ENCODE measurements at regions not wholly inside any gene's neighbourhood (a gene's known extent, or its start where the extent isn't known, plus 50 kb on each side); places are given as distances from the start of the nearest gene placed in this dataset.

GRCh38 chr3:55156851-55157650 is 229.2 kb upstream of the LRTM1 start:
- TF ChIP-seq, protein P1, sequence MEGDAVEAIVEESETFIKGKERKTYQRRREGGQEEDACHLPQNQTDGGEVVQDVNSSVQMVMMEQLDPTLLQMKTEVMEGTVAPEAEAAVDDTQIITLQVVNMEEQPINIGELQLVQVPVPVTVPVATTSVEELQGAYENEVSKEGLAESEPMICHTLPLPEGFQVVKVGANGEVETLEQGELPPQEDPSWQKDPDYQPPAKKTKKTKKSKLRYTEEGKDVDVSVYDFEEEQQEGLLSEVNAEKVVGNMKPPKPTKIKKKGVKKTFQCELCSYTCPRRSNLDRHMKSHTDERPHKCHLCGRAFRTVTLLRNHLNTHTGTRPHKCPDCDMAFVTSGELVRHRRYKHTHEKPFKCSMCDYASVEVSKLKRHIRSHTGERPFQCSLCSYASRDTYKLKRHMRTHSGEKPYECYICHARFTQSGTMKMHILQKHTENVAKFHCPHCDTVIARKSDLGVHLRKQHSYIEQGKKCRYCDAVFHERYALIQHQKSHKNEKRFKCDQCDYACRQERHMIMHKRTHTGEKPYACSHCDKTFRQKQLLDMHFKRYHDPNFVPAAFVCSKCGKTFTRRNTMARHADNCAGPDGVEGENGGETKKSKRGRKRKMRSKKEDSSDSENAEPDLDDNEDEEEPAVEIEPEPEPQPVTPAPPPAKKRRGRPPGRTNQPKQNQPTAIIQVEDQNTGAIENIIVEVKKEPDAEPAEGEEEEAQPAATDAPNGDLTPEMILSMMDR (conservative IDR thresholded peaks at IDR 0.05; ENCODE audit: low read length): no peak
- TF ChIP-seq EZH2phosphoT487 (IDR thresholded peaks at IDR 0.05; ENCODE audit: borderline replicate concordance): no peak

All from Loucy (cell line).